GM18508 (cell line): ENCODE measurements at regions not wholly inside any gene's neighbourhood (a gene's known extent, or its start where the extent isn't known, plus 50 kb on each side); places are given as distances from the start of the nearest gene placed in this dataset.

Experiments
- ATAC-seq: cut with Tn5 transposase; IDR thresholded peaks from one replicate; pipeline ENCODE4 v1.9.1; 2021; ENCODE audit warnings: moderate number of reproducible peaks; ENCODE audit not compliant: insufficient read depth, unreplicated experiment

DNA sequence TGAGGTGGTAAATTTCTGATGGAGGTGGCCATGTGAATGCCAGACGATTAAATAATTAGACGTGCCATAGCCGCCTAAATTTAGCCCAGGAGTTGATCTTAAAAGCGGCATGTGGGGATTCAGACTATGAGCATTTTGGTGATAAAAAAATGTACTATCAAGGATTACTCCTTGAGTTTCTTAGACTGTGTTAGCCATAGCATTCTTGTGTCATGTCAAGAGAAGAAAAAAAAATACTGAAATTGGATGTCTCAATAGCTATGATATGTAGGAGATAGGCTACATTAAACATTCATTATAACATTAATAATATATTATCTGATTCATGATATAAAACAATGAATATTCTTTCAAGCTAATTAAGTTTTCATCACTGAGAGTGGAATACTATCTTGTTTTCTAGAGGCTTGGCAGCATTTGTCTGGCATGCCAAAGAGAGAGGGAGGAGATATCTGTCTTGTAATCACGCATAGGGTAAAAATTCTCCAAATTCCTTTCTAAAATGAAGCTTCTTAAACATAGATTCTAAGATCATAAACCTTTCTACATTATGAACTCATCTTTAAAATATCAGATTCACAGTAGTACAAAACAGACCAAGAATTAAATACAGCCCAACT, 727.0 kb downstream of the C12orf50 start:
- ATAC-seq: no peak

DNA sequence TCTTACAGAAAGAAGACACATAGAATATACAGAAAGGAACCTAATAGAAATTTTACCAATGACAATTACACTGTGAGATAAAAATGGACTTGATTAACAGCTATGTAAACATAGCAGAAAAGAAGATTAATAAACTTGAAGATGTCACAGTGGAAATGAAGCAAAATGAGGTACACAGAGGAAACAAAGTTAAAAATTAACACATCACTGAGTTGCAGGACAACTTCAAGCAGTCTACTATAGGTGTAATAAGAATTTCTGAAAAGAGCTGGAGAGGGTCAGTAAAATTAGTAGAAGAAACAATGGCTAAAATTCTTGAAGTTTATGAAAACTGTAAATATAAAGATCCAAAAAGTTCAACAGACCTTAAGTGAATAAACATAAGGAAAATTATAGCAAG, 738.7 kb downstream of the C12orf50 start:
- no peak for ATAC-seq

DNA sequence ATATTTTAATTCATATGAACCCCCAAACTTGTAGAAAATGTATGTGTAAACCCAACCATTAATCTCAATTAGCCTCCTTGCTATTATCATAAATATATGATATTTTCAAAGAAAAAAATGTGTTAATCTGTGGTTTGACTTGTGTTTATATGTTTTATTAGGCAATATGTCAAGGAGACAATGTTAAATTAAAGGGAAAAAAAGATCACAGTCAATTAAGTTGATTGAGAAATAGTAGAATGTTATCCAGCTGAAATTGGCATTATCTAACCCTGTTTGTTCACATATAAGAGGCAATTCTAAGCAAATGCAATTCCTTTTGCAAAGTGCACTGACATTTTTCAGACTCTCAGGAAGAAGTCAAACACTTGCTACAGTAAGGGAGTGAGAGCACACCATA, 745.3 kb downstream of the C12orf50 start:
- ATAC-seq: no peak

DNA sequence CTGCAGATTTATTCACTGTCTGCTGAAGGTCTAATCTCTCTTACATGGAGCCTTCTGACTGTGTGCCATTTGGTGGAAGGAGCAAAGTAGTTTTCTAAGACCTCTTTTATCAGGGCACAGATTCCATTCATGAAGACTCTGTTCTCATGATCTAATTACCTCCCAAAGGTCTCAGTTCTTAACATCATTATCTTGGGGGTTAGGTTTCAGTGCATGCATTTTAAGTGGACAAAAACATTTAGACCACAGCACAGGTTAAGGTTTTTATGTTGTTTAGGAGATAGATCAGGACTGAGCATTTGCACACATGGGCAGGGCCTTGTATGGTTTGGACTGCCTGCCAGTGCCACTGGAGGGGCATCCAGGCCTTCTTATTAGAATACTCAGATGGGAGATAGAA, 746.1 kb downstream of the C12orf50 start:
- no peak for ATAC-seq

DNA sequence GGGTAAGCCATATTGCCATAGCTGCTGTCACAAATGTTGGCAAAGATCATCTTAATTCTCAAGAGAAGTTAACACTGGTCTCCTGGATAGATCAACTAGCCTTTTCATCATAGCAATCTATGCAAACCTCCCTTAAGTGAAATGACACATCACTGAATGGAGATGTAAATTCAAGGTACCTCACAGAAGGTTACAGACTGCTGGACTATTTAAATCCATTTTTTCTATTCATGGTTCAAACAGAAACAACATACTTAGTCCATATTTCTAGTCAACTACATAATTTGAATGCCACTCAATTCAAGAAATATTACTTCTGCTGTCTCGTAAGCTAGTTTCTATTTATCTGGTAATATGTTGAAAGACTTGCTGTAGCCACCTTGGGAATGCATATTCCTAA, 748.3 kb downstream of the C12orf50 start:
- ATAC-seq: peak; percentile 38

DNA sequence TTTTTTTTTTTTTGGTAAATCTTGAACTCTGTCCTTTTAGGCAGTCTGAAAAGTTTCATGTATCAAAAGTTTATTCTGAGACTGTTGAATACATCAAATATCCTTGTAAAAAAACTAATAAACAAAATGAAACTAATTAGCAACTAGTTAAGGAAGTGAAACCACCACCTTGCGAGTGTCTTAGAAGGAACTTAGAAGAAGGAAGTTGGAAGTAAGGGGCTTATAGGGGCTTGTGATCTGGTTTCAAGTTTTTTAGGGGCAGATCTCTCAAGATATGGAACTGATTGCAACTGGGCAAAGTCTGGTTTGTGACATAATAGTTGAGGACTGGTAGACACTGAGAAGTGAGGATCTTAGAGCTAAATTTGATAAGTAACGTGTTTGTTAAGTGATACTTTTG, 748.8 kb downstream of the C12orf50 start:
- ATAC-seq: peak; percentile 88

DNA sequence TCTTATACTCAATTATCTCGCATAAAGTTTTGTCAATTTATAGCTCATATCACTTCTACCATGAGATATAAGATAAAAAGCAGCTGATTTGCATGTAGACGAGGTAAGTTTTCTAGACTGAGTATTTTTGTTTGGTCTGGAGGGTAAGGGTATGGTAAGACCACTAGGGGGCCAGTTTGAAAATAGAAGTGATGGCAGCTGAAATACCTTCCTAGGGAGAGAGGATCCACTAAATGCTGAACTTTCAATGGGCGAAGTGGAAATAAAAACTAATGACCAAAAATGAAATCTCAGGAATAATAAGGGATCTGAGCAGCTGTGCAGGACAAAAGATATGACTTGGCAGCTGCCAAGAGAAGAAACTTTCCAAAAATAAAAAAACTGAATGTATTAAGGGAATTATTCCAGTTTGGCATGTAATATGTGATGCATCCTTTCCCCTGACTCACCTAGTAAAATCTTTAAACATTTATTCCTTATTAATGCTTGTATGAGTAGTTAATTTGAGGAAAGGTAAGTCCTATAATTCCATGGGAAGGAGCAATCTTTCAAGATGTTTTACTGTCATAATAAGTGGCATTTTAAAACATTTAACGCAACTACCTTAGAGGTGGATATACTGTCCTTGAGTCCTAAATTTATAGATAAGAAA, 754.5 kb downstream of the C12orf50 start:
- peak; percentile 55 for ATAC-seq

DNA sequence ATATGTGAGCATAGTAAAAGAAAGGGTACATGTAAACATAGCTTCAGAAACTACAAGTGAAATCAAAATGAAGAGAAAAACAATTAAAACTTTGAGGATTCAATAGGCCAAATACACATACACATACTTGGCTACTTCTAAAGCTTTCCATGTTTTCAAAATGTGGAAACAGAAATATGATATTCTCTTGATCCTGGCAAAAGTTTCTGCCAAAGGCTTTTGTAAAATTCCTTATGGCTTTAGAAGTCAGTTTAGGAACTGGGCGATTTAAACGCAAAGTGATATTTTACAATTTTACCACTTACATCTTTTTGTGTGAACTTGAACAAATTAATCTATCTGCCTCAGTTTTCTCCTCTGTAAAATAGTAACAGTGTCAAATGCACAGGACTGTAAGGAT, 756.4 kb downstream of the C12orf50 start:
- no peak for ATAC-seq

DNA sequence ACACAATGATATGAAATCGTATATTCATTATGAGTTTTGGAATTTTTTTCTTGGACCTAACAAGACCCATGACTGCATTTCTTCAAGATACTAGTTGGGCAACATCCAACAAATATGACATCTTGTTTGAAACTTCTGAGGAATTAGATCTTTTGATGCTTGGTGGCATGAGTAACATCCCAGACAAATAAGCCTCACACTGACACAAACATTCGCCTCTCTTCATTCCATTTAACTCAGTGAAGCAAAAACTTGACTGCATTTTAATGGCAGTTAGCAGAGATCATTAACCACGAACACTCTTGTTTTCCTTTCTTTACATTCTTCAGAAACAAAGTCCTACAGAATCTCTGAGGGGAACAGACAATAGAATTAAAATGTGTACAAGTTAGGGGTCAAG, 758.3 kb downstream of the C12orf50 start:
- ATAC-seq: no peak

DNA sequence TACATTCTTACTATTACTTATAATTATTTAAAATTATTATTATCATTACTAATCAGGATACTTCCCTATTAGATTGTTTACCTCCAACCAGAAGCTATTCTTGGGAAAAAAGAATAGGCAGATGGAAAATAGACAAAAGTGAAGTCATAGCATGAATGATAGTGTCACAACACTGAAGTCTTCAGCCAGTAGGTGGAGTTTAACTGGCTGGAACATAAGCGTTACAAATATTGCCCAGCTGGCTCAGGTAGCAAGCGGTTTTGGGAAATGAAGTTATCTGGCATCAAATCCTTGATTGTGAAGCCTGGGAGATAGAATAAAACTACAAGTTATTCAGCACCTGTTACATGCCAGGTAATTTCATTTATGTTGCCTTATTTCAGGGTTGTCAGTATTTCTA, 762.9 kb downstream of the C12orf50 start:
- ATAC-seq: no peak

DNA sequence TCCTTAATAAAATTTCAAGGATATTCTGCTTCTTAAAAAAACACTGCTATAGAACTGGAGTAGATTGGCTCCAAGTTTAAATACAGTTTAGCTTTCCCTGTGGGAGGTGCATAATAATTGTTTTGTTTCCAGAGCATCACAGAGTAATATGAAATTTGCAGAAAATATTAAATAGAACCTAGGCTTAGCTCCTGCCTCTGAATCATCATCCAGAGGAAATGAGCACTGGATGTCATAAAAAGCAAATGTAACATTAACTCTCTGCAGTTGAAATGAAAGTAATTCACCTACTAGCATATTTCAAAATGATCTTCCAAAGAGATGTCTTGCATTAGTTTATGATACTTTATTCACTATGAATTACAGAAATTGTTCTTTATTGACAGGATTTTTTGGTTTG, 769.8 kb downstream of the C12orf50 start:
- no peak for ATAC-seq

DNA sequence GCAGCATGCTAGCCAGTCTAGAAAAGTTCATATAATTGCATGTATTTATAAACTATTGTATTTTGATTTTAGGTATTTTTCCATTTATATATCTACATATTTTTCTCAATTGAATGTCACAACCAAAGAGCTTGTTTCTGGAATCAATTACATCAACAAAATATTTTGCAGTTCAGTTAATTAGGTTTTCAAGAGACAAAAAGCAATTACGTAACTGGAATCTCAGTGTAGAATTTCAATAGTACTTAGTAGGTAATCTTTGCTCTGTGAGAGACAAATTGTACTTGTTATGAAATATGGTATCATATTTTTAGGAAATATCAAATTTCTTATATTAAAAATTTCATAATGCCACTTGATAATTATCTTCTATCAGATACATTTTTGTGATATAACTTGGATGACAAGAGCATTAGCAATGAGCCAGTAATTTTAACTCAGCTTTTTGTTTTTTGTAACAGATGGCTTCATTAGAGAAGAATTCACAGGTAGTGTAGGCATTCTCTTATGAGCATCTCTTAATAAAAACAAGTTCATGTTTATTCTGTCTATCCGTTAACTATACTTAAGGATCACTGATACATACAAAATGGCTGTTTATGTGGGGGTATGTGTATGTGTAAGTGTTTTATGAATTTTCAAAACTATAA, 774.7 kb downstream of the C12orf50 start:
- ATAC-seq: no peak

DNA sequence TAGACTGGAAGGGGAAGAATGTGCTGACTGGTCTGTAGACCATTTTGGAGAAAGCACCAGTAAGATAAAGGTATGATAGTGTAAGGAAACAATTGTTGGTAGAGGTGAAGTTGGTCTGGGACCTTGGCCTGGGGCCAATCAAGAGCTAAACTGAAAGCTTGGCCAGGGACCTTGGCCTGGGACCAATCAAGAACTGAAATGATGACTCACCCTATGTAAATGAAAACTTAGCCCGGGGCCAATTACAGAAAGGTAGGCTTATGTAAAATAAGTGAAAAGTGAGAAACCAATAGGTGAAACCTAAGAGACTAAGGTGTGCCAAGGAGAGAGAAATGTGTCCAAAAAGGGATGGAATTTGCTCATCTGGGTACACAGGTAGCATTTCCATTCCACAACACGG, 776.0 kb downstream of the C12orf50 start:
- ATAC-seq: no peak

DNA sequence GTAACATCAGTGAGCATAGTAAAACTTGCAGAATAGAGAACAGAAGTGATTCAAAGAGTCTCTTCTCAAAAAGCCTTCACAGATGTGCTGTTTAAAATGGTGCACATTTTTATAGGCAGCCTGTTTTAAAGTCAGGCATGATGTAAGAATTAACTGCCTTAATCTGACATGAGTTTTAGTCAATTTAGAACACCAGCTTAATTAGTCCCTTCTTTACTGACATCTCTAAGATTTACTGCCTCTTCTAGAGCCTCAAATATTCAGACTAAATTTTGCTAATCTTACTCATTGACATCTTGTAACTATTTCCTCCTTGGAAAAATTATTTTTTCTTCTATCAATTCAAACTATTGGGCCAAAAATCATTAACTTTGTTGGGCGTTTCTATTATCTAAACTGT, 782.5 kb downstream of the C12orf50 start:
- no peak for ATAC-seq

DNA sequence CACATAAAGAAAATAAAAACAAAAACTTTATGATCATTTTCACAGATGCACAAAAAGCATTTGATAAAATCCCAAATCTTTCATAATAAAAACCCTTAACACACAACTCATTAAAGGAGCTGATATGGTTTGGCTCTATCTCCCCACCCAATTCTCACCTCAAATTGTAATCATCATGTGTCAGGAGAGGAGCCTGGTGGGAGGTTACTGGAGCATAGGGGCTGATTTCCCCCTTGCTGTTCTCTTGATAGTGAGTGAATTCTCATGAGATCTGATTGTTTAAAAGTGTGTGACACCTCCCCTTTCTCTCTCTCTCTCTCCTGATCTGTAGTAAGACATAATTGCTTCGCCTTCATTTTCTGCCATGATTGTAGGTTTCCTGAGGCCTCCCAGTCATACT, 790.7 kb downstream of the C12orf50 start:
- ATAC-seq: no peak

DNA sequence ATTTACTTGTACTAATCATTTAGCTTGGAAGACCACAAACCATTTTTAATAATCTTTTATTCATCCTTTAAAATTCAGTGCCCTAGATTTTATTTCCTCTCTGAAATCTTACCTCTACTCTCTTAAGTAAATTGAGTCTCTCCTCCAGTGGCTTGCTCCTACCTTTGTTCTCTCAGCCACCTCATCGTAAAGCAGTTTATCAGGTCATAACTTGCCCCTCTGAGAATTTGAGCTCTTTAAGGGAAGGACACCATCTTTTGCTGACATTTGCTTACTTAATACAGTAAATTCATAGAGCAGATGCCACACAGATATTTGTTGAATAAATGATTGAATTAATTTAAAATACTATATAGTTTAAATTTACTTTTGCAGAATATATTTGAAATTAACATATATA, 794.3 kb downstream of the C12orf50 start:
- ATAC-seq: no peak

DNA sequence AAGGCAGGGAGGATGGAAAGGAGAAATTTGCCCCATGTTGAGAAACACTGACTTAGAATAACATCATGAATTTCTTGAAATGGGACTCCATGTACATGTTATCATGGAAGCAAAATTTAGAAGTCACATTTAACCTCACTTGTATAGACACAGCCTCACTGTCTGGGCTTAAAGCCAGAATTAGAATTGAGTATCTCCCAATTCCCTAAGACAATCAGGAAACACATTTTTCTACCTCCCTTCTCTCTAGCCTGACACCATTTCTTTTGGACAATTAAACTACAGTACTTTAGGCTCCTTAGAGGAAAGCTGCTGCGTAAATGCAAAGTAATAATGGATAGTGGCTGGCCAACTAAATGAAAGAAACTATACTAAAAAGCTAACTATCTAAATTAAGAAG, 795.5 kb downstream of the C12orf50 start:
- no peak for ATAC-seq

DNA sequence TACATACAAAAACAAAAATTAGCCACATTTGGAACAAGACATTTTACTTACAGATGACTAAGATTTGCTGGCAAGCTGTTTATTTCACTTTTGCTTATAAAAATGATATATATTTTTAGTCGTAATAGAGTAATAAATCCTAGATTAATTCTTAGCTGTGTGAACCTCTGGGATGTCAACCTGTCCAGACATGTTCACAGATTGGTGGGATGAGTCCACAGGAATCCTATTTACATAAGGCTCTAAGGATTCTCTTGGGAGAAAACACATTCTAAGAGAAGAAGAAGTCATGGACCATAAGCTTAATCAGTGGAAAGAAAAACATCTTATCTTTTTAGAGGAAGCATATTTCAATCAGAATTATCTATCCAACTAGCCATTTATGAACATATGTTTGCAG, 797.4 kb downstream of the C12orf50 start:
- no peak for ATAC-seq

DNA sequence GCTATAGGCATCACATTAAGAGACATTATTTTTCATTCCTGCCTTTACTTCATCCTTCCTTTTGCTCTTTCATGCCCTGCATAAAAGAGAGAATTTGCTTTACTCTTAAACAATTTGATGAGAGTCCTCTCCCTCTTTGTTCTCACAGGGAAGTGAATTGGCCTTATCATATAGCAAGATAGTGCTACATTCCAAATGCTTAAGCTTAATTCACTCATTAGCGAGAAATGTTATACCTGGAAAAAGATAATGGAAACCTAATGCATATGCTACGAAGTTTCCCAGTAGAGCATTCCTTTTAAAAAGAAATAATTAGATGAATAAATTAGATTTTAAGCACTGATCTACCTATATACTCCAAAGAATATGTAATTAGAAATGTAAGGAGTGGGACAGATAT, 798.8 kb downstream of the C12orf50 start:
- ATAC-seq: no peak

DNA sequence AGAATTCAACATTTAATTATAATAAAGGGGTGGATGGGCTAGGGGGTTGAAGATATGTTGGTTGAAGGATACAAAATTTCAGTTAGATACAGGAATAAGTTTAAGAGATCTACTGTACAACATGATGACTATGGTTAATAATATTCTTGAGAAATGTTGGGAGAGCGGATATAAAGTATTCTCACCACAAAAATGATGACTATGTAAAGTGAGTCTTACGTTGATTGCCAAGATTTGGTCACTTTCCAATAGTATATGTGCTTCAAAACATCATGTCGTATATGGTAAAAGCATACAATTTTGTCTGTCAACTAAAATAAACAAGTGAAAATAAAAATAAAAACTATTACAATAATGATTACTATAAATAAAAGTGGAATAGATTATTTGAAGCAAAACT, 802.0 kb downstream of the C12orf50 start:
- ATAC-seq: no peak

DNA sequence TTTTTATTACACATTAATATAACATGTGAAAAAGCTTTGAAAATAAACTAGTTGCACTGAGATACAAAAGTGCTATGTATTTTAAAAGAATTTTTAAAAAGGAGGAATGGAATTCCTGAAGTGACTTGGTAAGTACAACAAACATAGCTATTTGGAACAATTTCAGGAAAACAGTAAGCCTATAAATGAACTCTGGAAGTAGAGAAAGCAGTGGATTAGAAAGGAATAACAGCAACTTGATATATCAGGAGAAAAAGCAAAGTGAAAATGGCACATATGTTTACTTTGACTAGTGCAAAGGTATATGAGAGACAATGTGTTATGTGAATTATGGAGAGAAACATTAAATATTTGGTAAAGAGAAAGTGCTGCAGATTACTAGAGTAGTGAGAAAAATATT, 811.7 kb downstream of the C12orf50 start:
- no peak for ATAC-seq

DNA sequence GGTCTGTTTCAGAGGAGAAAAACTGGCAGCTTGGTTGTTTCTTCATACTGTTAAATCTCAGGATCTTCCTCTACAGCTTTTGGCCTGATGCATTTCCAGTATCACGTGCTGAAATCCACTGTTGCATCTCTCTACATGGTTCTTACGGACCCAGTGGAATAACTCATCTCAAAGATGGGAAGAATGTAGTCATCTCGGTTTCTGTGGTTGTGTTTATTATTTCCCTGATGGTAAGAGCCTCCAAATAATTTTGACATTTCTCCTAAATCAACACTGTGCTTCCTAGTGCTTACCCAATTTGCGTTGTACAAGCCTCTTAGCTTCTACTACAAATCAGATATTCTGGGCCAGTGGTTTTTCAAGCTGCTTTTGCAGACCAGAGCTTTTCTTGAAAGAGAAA, 812.8 kb downstream of the C12orf50 start:
- no peak for ATAC-seq
